GM19023 (cell line): ENCODE measurements at regions not wholly inside any gene's neighbourhood (a gene's known extent, or its start where the extent isn't known, plus 50 kb on each side); places are given as distances from the start of the nearest gene placed in this dataset.
"Not testable (repeated sequence)": the region's sequence is repeated elsewhere in the genome, so short reads cannot be mapped to it uniquely, and the experiment has no call there.

Experiments used
- ATAC-seq: cut with Tn5 transposase; IDR thresholded peaks from one replicate; pipeline ENCODE4 v1.9.1; 2021; ENCODE audit warnings: mild to moderate bottlenecking, moderate library complexity; ENCODE audit not compliant: unreplicated experiment

- ATAC-seq: no peak
Observed at GRCh38 chr12:75874441-75874840, 157.1 kb downstream of the PHLDA1 start.

DNA sequence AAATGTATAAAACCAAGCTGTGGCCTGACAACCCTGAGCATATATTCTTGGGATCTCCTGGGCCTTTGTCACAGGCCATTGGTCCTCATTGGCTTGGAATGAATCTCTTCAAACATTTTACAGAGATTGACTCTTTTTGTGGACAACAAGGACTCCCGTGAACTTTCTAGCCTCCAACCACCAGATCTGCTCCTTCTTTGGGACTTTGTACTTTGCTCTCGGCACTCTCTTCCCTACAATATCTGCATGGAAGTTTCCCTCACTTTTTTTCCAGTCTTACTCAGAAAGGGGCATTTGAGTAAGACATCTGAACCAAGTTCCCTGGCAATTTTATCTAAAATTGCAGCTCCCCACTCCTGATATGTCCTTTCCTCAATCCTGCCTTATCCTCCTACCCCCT is 158.8 kb downstream of the PHLDA1 start:
- no peak for ATAC-seq

- ATAC-seq: no peak
Observed at GRCh38 chr12:75870878-75871277, 160.7 kb downstream of the PHLDA1 start.

- ATAC-seq: no peak
Observed at GRCh38 chr12:75868501-75868900, 163.1 kb downstream of the PHLDA1 start.

- no peak for ATAC-seq
Observed at GRCh38 chr12:75865315-75865714, 166.3 kb downstream of the PHLDA1 start.

DNA sequence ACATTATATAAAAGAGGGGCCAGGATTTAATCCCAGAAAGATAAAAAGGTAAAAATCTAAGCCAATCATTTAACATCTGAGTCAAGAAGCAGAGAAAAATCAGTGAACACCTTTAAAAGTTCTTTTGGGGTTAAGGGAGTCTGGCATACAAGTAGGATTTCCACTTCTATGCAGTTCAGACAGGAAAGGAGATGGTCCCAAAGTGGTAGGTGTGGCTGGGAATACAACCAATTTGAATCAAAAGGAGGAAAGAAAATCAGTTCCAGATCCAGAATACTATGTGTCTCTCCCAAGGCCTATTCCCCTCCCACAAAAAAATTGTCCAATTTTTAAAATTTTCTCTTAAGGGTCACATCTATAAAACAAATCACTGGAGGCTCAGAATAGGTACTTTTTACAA is 167.4 kb downstream of the PHLDA1 start:
- ATAC-seq: no peak

GRCh38 chr12:75863533-75863932 is 168.0 kb downstream of the PHLDA1 start:
- ATAC-seq: no peak

- no peak for ATAC-seq
Observed at GRCh38 chr12:75862692-75863471, 168.7 kb downstream of the PHLDA1 start.

GRCh38 chr12:75859868-75860267 is 171.7 kb downstream of the PHLDA1 start:
- no peak for ATAC-seq

DNA sequence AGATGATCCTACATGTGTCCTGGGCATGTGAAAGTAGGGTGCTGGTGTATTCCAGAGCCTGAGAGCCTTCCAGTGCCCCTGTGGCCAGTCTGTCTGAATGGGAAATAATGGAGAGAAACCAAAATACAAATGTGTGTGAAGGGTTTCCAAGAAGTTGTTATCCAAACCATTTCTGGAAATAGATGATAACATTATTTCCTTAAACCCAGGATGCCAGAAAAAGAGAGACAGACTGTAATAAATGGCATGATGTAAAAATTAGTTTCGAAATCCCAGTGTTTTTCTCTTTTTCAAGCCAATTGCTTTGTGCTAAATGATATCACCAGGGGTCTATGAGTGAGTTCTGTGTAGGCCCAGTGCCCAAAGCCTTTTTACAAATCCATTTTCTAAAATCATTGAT is 175.3 kb downstream of the PHLDA1 start:
- ATAC-seq: no peak

DNA sequence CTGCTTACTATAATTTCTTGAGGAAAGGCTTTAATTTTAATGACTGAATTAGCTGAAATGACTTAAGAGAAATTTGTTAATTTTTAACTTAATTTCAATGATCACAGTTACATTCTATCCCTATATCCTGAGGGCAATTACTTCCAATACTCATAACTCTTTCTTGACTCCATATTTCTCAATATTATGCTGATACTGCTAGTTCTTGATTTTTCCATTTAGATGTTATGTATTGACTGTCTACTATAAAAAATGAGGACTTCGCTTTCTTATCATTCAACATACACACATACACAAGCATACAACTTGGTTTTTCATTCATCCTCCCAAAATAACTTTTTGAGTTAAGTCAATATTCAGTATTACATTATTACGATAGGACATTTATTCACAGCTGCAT is 176.2 kb downstream of the PHLDA1 start:
- ATAC-seq: no peak

DNA sequence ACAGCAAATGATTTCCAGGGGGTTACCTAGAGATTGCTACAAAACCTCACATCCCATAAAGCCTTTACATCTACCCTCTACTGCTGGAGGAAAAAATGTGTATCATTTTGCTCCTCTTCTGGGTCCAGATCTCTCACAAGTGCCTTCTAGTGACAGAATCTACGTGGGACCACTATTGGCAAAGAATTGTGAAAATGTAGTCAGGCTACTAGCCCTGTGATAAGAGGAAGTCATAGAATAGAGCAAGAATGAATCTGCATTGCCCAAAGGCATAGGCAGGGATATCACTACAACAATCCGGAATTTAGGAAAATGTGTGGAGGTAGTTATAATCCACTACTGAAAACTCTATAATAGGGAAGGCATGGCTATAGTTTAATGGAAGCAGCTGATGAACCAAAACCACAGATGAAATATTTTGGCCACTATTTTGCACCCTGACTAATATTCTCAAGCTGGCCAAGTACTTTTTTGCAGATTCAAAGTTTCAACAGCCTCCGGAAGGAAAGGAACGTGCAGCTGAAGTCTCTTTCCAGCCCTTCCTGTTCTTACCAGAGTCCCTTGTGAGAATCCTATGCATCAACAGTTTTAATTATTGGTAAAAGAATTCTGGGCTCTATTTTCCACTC is 176.8 kb downstream of the PHLDA1 start:
- no peak for ATAC-seq

GRCh38 chr12:75854137-75854536 is 177.4 kb downstream of the PHLDA1 start:
- not testable (repeated sequence) for ATAC-seq

DNA sequence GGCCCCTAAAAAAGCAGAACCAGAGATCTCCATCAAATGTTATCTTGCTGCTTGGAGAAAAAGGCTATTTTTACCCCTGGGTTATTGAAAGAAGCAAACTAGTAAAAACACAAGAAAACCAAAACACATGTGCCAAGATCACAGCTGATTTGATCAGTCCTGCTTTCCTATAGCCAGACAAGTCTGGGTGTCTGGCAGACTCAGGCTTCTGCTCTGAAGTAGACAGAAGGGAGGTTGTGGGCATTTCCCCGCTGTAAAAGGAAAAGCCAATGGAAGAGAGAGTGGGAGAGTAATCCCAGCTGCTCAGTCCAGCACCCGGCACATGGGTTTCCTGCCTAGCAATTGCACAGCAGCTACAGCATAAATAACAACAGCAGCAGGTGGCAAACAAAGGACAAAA is 177.9 kb downstream of the PHLDA1 start:
- ATAC-seq: no peak

DNA sequence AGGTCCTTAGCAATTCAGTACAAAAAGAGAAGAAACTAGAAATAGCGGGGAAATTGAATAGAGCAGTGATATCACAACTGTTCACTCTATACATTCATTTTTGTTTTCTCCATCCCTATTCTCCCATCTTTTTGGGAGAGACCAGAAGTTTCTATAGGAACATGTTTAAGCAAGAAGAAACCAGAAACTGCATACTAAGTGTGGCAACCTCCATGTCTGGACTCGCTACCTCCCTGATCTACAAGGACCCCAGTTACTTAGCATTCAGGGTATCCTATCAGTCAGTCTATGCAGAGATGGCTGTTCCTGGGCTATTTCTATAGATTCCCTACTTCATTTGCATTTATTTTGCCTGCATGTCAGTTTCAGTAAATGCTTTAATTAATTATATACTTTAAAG is 178.6 kb downstream of the PHLDA1 start:
- ATAC-seq: no peak

- ATAC-seq: no peak
Observed at GRCh38 chr12:75852143-75852542, 179.4 kb downstream of the PHLDA1 start.

DNA sequence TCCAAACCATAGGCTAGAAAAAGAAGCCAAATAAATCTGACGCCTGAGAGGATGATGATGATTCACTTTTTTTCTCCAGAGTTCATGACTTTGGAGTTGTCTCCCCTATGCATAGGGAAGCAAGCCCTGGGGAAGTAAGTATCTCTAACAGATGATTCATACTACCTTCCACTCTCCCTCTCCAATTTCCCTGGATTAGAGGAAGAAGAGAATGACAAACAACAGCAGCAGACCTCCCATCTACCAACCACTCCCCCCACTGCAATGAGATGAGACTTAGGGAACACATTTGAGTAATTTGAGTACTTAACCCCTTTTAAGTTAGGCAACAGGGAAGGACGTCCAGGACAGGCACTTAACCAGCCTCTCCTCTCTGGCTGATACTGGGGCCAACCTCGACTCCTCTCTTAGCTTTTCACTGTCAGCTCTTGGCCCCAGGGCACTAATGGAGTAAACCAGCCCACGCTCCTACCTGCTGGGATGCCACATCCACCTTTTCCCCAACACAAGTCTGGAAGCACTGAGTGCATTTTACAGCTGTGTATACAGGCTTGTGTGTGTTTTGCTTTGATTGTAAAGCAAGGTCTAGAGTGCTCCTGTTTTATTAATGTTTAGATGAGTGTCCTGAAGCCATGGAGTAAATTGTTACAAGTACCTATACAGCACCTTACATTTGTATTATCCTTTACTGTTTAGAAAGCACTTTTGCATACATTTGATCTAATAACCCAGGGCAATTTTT is 180.7 kb downstream of the PHLDA1 start:
- no peak for ATAC-seq

- ATAC-seq: no peak
Observed at GRCh38 chr12:75848961-75849360, 182.6 kb downstream of the PHLDA1 start.

DNA sequence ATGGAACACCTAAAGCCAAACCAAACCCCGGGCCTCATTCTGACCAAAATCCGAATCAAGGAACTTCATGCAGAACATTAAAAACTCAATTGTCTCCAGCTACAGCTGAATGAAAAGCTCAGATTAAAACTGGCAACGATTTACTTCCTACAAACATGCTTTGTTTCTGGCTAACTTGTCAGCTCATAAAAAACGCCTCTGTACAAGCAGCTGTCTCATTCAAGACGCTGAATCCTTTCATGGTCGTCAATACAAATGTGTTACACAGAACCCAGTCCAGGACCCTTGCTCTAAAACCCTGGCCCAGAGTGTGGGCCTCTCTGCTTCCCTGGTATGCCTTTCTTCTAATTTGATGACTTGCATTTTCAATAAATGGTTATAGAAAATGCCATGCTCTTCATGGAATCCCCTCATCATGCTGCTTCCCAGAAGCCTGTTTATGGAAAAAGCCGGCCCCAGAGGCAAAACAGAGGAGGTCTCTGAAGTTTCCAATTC is 183.1 kb downstream of the PHLDA1 start:
- ATAC-seq: no peak

GRCh38 chr12:75846102-75846501 is 185.5 kb downstream of the PHLDA1 start:
- no peak for ATAC-seq

DNA sequence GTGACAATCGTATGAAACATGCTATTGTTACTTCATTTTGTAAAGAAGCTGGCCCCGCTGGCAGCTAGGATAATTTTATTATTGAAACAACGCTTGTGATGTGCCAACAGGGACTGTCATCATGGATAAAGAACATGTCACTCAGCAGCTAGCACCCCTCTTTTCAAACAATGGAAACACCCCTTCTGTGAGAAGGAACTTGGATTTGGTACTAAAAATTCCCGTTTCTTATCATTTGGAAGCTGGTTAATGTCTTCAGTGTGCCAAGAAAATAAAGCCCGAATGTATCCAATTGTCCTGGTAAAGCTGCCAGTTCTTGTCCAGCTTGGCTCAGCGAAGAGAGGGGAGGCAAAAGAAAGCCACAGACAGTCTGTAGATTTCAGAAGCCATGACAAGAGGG is 186.6 kb downstream of the PHLDA1 start:
- ATAC-seq: no peak
